GM06990 (cell line): ENCODE measurements at regions not wholly inside any gene's neighbourhood (a gene's known extent, or its start where the extent isn't known, plus 50 kb on each side); places are given as distances from the start of the nearest gene placed in this dataset.
"Not testable (repeated sequence)": the region's sequence is repeated elsewhere in the genome, so short reads cannot be mapped to it uniquely, and the experiment has no call there.

Source experiments
- DNase-seq: peaks from one replicate; pipeline ENCODE4 v3.0.0-alpha.2; 2011; ENCODE audit not compliant: insufficient read length; ENCODE audit errors: extremely low read depth
- H3K27me3 ChIP-seq: replicated peaks from 2 replicates; pipeline ENCODE4 v1.6.0; 2011; ENCODE audit warnings: low read length; ENCODE audit not compliant: control insufficient read depth, insufficient read depth
- H3K36me3 ChIP-seq: 2 replicates; pipeline ENCODE4 v1.5.1; 2011; ENCODE audit warnings: low read length; ENCODE audit not compliant: control insufficient read depth, insufficient read depth
- H3K4me3 ChIP-seq: replicated peaks from 2 replicates; pipeline ENCODE4 v1.5.1; 2011; ENCODE audit warnings: low read depth, mild to moderate bottlenecking, control low read depth, low read length
- TF ChIP-seq, protein P1 (sequence below): IDR thresholded peaks from 2 replicates; pipeline ENCODE4 v1.5.1; 2011; ENCODE audit warnings: low read length, control low read depth, mild to moderate bottlenecking, inconsistent platforms; ENCODE audit not compliant: insufficient read depth, poor library complexity, severe bottlenecking

DNA sequence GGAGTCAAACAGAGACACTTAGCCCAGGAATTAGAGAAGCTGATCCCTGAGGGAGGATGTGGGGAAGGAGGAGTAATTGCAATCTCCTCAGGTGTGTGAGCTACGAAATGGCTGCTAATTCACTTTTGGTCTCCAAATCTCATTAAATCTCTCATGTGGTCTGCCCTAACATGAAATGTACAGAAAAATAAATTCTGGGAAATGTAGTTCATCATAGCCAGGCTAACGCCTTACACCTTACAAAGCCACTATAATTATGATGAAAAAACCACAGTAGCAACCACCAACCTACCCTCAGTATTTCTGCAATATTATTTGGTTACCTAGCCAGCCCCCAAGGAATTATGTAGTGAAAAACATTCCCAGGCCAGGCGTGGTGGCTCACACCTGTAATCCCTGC, 354.0 kb downstream of the TMEM167A start:
- TF ChIP-seq, protein P1, sequence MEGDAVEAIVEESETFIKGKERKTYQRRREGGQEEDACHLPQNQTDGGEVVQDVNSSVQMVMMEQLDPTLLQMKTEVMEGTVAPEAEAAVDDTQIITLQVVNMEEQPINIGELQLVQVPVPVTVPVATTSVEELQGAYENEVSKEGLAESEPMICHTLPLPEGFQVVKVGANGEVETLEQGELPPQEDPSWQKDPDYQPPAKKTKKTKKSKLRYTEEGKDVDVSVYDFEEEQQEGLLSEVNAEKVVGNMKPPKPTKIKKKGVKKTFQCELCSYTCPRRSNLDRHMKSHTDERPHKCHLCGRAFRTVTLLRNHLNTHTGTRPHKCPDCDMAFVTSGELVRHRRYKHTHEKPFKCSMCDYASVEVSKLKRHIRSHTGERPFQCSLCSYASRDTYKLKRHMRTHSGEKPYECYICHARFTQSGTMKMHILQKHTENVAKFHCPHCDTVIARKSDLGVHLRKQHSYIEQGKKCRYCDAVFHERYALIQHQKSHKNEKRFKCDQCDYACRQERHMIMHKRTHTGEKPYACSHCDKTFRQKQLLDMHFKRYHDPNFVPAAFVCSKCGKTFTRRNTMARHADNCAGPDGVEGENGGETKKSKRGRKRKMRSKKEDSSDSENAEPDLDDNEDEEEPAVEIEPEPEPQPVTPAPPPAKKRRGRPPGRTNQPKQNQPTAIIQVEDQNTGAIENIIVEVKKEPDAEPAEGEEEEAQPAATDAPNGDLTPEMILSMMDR = no peak
- DNase-seq = no peak
- H3K4me3 ChIP-seq = no peak overlapping the region
- no peaks in the 10 kb centered on the region for H3K36me3 ChIP-seq
- no peaks in the 10 kb centered on the region for H3K27me3 ChIP-seq

DNA sequence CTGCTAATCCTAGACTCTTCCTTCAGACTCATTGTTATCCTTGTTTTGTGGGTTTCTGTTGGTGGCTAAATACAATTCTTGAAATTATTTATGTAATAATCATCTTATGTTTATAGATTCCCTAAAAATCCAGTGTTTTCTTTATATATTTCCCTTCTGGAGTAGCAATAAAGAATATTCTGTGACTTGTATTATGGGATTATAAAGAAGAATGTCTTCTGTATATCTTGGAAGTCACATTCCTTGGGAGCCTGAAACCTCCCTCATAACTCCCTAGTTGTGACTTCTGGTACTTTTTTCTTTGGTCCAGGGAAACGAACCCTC, 356.1 kb downstream of the TMEM167A start:
- DNase-seq = no peak
- TF ChIP-seq, protein P1 = no peak
- Histone ChIP-seq H3K36me3 (no peaks in the 10 kb centered on the region), H3K27me3 (no peaks in the 10 kb centered on the region), H3K4me3 (no peak overlapping the region)

DNA sequence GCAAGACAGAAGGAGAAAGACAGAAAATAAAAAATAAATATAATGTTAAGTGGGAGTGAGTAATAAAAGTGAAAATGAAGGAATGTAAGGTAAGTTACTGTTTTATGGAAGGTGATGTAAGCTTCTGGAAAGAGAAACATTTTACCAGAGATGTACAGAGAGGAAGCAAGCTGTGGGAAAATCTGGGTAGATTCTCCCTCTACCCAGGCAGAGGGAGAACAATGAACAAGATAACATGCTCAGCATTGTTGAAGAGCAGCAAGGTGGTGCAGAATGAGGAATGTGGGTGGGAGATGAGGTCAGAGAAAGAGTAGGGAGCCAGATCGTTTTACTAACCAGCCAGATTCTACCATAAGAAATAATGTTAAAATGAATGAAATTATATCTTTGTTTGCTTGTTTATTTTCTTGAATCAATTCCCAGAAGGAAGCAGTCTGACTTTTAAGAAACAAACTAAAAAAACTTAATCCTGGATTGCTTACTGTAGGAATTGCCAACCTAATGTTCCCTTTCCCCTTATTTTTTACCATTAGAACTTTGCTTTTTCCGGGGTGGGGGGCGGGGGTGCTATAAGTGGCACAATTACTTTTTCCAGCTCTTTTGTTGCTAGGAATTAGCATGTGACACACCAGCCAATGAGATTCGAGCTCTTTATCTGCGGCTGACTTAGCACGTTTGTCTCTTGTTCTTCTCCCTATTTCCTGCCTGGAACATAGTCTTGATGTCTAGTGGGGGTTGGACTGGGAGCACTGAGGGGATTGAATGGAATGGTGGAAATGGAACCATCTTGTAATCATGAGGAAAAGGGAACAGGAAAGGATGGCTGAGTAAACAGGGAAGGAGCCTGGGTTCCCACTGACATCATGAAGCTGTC, 356.7 kb downstream of the TMEM167A start:
- Histone ChIP-seq H3K36me3 (no peaks in the 10 kb centered on the region), H3K4me3 (no peak overlapping the region), H3K27me3 (no peaks in the 10 kb centered on the region)
- no peak for DNase-seq
- TF ChIP-seq, protein P1 = no peak

DNA sequence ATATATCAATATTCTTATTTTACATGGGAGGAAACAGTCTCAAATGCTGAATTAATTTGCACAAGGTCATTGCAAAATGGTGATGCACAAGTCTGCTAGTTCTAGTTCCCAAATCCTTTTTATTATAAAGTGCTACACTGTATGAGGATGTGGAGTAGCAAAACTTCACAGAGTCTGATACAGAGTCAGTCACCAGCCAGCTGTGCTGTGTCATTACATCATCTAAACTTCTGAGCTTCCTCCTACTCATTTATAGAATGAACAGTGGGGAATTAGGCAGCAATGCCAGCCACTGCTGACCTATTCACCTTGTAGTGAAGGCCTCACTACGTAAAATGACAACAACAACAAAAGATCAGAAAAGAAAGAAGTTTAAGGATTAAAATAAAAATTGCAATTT, 357.8 kb downstream of the TMEM167A start:
- Histone ChIP-seq H3K27me3 (no peaks in the 10 kb centered on the region), H3K36me3 (no peaks in the 10 kb centered on the region), H3K4me3 (no peak overlapping the region)
- DNase-seq = peak; percentile 11
- TF ChIP-seq, protein P1 = no peak

DNA sequence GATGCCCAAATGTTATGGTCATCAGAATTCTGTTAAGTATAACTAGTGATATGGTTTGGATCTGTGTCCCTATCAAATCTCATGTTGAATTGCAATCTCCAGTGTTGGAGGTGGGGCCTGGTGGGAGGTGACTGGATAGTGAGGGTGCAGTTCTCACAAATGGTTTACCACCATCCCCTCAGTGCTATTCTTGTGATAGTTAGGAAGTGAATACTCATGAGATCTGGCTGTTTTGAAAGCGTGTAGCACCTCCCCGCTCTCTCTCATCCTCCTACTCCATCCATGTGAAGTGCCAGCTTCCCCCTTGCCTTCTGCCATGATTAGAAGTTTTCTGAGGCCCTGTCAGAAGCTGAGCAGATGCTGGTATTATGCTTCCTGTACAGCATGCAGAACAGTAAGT, 359.5 kb downstream of the TMEM167A start:
- DNase-seq = no peak
- TF ChIP-seq, protein P1 = no peak
- no peaks in the 10 kb centered on the region for H3K27me3 ChIP-seq
- no peak overlapping the region for H3K4me3 ChIP-seq
- H3K36me3 ChIP-seq = no peaks in the 10 kb centered on the region

DNA sequence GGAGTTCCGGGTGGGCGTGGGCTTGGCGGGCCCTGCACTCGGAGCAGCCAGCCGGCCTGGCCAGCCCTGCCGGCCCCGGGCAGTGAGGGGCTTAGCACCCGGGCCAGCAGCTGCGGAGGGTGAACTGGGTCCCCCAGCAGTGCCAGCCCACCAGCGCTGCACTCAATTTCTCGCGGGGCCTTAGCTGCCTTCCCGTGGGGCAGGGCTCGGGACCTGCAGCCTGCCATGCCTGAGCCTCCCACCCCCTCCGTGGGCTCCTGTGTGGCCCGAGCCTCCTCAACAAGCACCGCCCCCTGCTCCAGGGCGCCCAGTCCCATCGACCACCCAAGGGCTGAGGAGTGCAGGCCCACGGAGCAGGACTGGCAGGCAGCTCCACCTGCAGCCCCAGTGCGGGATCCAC, 362.5 kb downstream of the TMEM167A start:
- H3K27me3 ChIP-seq, DNase-seq, H3K36me3 ChIP-seq, H3K4me3 ChIP-seq: not testable (repeated sequence)
